ENCODE measurements at regions not wholly inside any gene's neighbourhood (a gene's known extent, or its start where the extent isn't known, plus 50 kb on each side); places are given as distances from the start of the nearest gene placed in this dataset.

DNA sequence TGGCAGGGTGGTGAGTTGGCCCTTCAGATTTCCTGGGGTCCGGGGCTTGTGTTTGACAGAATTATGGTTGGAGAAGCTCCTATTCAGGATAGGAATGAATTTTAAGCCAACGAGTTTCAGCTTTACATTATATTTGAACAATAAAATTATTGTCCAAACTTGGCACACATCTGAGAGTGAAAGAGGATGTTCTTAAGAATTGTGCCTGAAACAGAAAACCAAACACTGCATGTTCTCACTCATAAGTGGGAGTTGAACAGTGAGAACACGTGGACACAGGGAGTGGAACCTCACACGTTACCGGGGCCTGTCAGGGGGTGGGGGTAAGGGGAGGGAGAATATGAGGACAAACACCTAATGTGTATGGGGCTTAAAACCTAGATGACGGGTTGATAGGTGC is 111.8 kb upstream of the ACTBL2 start:
- Histone ChIP-seq H3K4me3 (no peak overlapping the region), H3K9me3 (no peaks in the 10 kb centered on the region), H3K27ac (no peak overlapping the region), H3K27me3 (replicated peaks; ENCODE audit: insufficient read depth) (no peaks in the 10 kb centered on the region), H3K36me3 (no peaks in the 10 kb centered on the region), H3K4me1 (ENCODE audit: control insufficient read depth in 1 of 2, low read depth in 2 of 2) (no peaks in the 10 kb centered on the region)
- no peak for TF ChIP-seq CTCF (IDR thresholded peaks at IDR 0.05)
- DNase-seq (ENCODE audit: low spot score) (no peak), ATAC-seq (ENCODE audit: insufficient number of reproducible peaks, low FRiP score, low read depth) (no peak)

- H3K27me3 ChIP-seq (replicated peaks; ENCODE audit: insufficient read depth) = no peaks in the 10 kb centered on the region
- TF ChIP-seq CTCF (IDR thresholded peaks at IDR 0.05) = no peak
- H3K36me3 ChIP-seq = no peaks in the 10 kb centered on the region
- no peaks in the 10 kb centered on the region for H3K4me1 ChIP-seq (ENCODE audit: control insufficient read depth in 1 of 2, low read depth in 2 of 2)
- no peak overlapping the region for H3K27ac ChIP-seq
- DNase-seq (ENCODE audit: low spot score) = no peak
- H3K4me3 ChIP-seq = no peak overlapping the region
- H3K9me3 ChIP-seq = no peaks in the 10 kb centered on the region
- ATAC-seq (ENCODE audit: insufficient number of reproducible peaks, low FRiP score, low read depth) = no peak
Observed at GRCh38 chr5:57592236-57592635, 109.6 kb upstream of the ACTBL2 start.

- Histone ChIP-seq H3K4me1 (ENCODE audit: control insufficient read depth in 1 of 2, low read depth in 2 of 2) (no peaks in the 10 kb centered on the region), H3K9me3 (no peaks in the 10 kb centered on the region), H3K27me3 (replicated peaks; ENCODE audit: insufficient read depth) (no peaks in the 10 kb centered on the region), H3K27ac (no peak overlapping the region), H3K36me3 (no peaks in the 10 kb centered on the region), H3K4me3 (no peak overlapping the region)
- no peak for ATAC-seq (ENCODE audit: insufficient number of reproducible peaks, low FRiP score, low read depth)
- no peak for DNase-seq (ENCODE audit: low spot score)
- TF ChIP-seq CTCF (IDR thresholded peaks at IDR 0.05) = no peak
Observed at GRCh38 chr5:57586649-57587048, 104.0 kb upstream of the ACTBL2 start.

GRCh38 chr5:57582578-57583070 is 100.0 kb upstream of the ACTBL2 start:
- Histone ChIP-seq H3K36me3 (no peaks in the 10 kb centered on the region), H3K4me1 (ENCODE audit: control insufficient read depth in 1 of 2, low read depth in 2 of 2) (no peaks in the 10 kb centered on the region), H3K4me3 (no peak overlapping the region), H3K27ac (no peak overlapping the region), H3K27me3 (replicated peaks; ENCODE audit: insufficient read depth) (no peaks in the 10 kb centered on the region), H3K9me3 (no peaks in the 10 kb centered on the region)
- no peak for DNase-seq (ENCODE audit: low spot score)
- TF ChIP-seq CTCF (IDR thresholded peaks at IDR 0.05) = no peak
- ATAC-seq (ENCODE audit: insufficient number of reproducible peaks, low FRiP score, low read depth) = no peak

GRCh38 chr5:57581772-57582171 is 99.2 kb upstream of the ACTBL2 start:
- H3K27ac ChIP-seq = no peak overlapping the region
- no peaks in the 10 kb centered on the region for H3K4me1 ChIP-seq (ENCODE audit: control insufficient read depth in 1 of 2, low read depth in 2 of 2)
- no peaks in the 10 kb centered on the region for H3K36me3 ChIP-seq
- no peaks in the 10 kb centered on the region for H3K9me3 ChIP-seq
- ATAC-seq (ENCODE audit: insufficient number of reproducible peaks, low FRiP score, low read depth) = no peak
- no peak for DNase-seq (ENCODE audit: low spot score)
- H3K27me3 ChIP-seq (replicated peaks; ENCODE audit: insufficient read depth) = no peaks in the 10 kb centered on the region
- no peak overlapping the region for H3K4me3 ChIP-seq
- TF ChIP-seq CTCF (IDR thresholded peaks at IDR 0.05) = no peak
